Heart left ventricle (tissue), 13 donors: ENCODE measurements at regions not wholly inside any gene's neighbourhood (a gene's known extent, or its start where the extent isn't known, plus 50 kb on each side); places are given as distances from the start of the nearest gene placed in this dataset.

ENCODE experiments used
- CTCF ChIP-seq, 12 donors: fragments of 200-600 bp; sonication (generic) in 4 of 12; IDR thresholded peaks; one replicate each; pipeline versions ENCODE4 v1.5.0 to v1.8.0; 2018 to 2022; ENCODE audit warnings: antibody characterized with exemption in 12 of 12, mild to moderate bottlenecking in 5 of 12
- POLR2A ChIP-seq, 2 donors: fragments of 450-650 bp; IDR thresholded peaks; one replicate each; pipeline ENCODE4 v1.6.1; 2017; ENCODE audit warnings: antibody characterized with exemption in 2 of 2, mild to moderate bottlenecking in 2 of 2, moderate library complexity in 2 of 2
- donor health status: ischemic (EF 13 %, LVEDD 7.1; RV severe dilation, severe dysfunction).
- donor health status: DM: no; HTN: yes; CAD: no.
- donor health status: DM: no; HTN: no; CAD: no.
- donor health status: ischemic (EF 25% LVEDD 6.9; RV normal size, moderate dysfunction).
- donor health status: ischemic (EF 25% LVEDD 5.7; RV mildly dilated, moderate dysfunction).
- donor health status: ischemic (EF 35%, LVEDD 5.7; RV mildly dilated, moderate dysfunction).
- donor health status: nonischemic (EF 11% LVEDD 7.7; RV severe dilation, severe dysfunction).
- donor health status: DM: yes; HTN: yes; CAD: no.
- donor health status: PGD.
- donor health status: ischemic (EF 29% LVEDD 5.4; RV normal size, mild dysfunction).
- donor health status: nonischemic (EF 23%, LVEDD 6.1; RV moderate dilation, normal function).

DNA sequence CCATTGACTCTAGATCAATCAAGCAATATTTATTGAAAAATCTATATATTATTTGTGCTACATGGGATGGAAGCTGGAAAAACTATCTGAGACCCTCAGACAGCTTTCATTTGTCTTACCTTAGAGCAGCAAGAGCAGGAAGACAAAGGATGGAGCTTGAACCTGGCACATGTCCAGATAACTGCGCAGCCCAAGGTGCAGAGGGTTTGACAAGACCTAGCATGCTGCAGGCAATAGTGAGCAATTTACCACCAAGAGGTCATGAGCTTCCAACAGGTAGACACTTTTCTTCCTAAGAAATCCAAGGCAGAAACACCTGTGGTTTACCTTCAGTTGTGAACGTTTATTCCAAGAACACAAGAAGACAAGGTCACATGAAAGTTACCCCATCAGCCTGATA is 214.7 kb upstream of the NECTIN3 start:
- TF ChIP-seq CTCF (IDR thresholded peaks at IDR 0.05) (no peak), POLR2A (IDR thresholded peaks at IDR 0.05) (no peak)
